ENCODE measurements at regions not wholly inside any gene's neighbourhood (a gene's known extent, or its start where the extent isn't known, plus 50 kb on each side); places are given as distances from the start of the nearest gene placed in this dataset.

GRCh38 chr9:1427875-1428274 lies 377.7 kb downstream of the DMRT2 start:
- Histone ChIP-seq H3K27ac (no peak overlapping the region), H3K36me3 (ENCODE audit: low read depth, missing control alignments) (no peaks in the 10 kb centered on the region), H3K4me3 (no peak overlapping the region), H3K27me3 (no peaks in the 10 kb centered on the region), H3K9me3 (no peaks in the 10 kb centered on the region), H3K4me1 (no peaks in the 10 kb centered on the region)
- DNase-seq: no peak
- TF ChIP-seq POLR2A (IDR thresholded peaks at IDR 0.05): no peak
- TF ChIP-seq CTCF (IDR thresholded peaks at IDR 0.05): no peak
- 24 to 40% methylated on average over 2 of the region's 2 CpGs for WGBS, 2 donors
- intact Hi-C loops (cut with DNase I; ENCODE audit: low total_unique reads): no loop called here

DNA sequence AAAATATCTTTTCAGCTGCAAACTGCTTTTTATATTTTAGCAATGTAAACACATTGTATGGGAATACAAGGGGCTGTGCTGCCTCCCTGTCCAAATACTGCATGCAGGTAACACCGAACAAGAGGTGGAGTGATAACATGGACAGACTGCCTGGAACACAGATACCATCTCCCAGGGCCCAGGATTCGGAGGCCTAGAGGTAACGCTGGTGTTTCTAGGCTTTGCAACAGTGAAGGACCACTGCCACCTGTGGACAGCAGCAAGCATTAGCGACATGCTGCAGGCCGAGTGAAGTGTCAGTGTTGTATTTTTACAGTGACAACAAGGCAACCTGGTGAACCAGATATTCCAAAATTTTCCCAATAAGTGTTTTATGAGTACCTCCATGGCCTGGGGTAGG lies 379.1 kb downstream of the DMRT2 start:
- 52 to 62% methylated on average over 5 of the region's 5 CpGs for WGBS, 2 donors
- H3K4me3 ChIP-seq: no peak overlapping the region
- H3K9me3 ChIP-seq: no peaks in the 10 kb centered on the region
- H3K27me3 ChIP-seq: no peaks in the 10 kb centered on the region
- H3K4me1 ChIP-seq: no peaks in the 10 kb centered on the region
- H3K36me3 ChIP-seq (ENCODE audit: low read depth, missing control alignments): no peaks in the 10 kb centered on the region
- DNase-seq: peak; percentile 61
- intact Hi-C loops (cut with DNase I; ENCODE audit: low total_unique reads): no loop called here
- no peak overlapping the region for H3K27ac ChIP-seq
- peak in 1 of 3 experiments; percentile 9 for TF ChIP-seq CTCF (IDR thresholded peaks at IDR 0.05)
- TF ChIP-seq POLR2A (IDR thresholded peaks at IDR 0.05): no peak

DNA sequence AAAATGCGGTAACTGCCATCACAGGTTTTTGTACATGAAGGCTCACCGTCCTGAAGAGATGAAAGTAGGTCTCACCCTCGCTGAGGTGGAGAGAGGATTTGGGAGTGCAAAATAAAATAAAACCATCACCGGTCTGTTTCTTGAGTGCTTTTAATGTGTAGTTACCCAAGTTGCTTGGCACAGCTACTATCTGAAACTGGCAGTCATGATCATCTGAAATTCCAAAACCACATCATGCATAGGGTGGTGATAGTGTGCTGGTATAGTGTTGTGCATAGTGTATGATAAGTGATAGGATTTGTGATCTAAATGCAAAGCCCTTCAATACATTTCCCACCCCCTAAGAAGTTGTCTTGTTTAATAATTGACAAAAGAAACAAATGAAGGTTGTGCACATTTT lies 381.3 kb downstream of the DMRT2 start:
- Histone ChIP-seq H3K9me3 (no peaks in the 10 kb centered on the region), H3K27me3 (no peaks in the 10 kb centered on the region), H3K27ac (no peak overlapping the region), H3K36me3 (ENCODE audit: low read depth, missing control alignments) (no peaks in the 10 kb centered on the region), H3K4me3 (no peak overlapping the region), H3K4me1 (no peaks in the 10 kb centered on the region)
- intact Hi-C loops (cut with DNase I; ENCODE audit: low total_unique reads): no loop called here
- DNase-seq: no peak
- 94 to 95% methylated on average over 4 of the region's 4 CpGs for WGBS, 2 donors
- no peak for TF ChIP-seq CTCF (IDR thresholded peaks at IDR 0.05)
- no peak for TF ChIP-seq POLR2A (IDR thresholded peaks at IDR 0.05)

DNA sequence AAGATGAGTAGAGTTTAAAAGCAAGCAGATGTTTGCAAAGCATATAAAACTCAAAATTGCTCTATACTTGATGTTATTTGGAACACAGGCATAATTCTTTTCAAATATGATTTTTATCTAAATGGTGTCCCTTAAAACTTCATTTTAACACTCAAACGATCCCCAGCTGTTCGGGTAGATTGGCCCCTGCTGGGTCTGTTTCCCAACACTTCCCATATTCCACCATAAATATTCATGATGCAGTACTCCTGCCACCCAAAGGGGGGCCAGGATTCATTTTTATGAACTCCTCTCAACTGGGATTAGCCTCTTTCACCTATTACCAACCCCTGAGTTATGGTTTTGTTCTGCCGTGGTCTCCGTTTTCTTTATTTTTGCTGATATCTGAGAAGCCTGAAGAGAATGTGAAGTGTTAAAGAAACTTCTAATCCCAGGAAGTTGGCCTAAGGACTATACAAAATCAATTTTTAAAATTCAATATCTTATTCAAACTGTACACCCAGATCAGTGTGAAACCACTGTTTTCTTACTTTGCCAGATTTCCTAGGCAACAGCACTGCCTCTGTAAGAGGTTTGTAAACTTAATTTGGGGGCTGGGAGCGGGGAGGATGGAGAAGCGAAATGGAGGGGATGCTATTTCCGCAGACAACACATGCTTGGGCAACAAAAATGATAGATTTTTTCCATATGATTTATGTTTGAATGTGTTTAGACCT lies 384.1 kb downstream of the DMRT2 start:
- intact Hi-C loops (cut with DNase I; ENCODE audit: low total_unique reads): no loop called here
- no peak for DNase-seq
- WGBS, 2 donors: 63 to 65% methylated on average over 7 of the region's 7 CpGs
- TF ChIP-seq CTCF (IDR thresholded peaks at IDR 0.05) (peak; percentile 9 to 26 (median 24)), POLR2A (IDR thresholded peaks at IDR 0.05) (no peak)
- no peaks in the 10 kb centered on the region for H3K36me3 ChIP-seq (ENCODE audit: low read depth, missing control alignments)
- H3K4me3 ChIP-seq: no peak overlapping the region
- no peaks in the 10 kb centered on the region for H3K4me1 ChIP-seq
- no peak overlapping the region for H3K27ac ChIP-seq
- H3K9me3 ChIP-seq: no peaks in the 10 kb centered on the region
- H3K27me3 ChIP-seq: no peaks in the 10 kb centered on the region

GRCh38 chr9:1434811-1435210 lies 384.7 kb downstream of the DMRT2 start:
- Histone ChIP-seq H3K9me3 (no peaks in the 10 kb centered on the region), H3K4me1 (no peaks in the 10 kb centered on the region), H3K4me3 (no peak overlapping the region), H3K27me3 (no peaks in the 10 kb centered on the region), H3K36me3 (ENCODE audit: low read depth, missing control alignments) (no peaks in the 10 kb centered on the region), H3K27ac (no peak overlapping the region)
- 44 to 49% methylated on average over 2 of the region's 2 CpGs for WGBS, 2 donors
- intact Hi-C loops (cut with DNase I; ENCODE audit: low total_unique reads): no loop called here
- TF ChIP-seq CTCF (IDR thresholded peaks at IDR 0.05) (no peak), POLR2A (IDR thresholded peaks at IDR 0.05) (no peak)
- DNase-seq: no peak

Measured in testis (tissue), 2 donors.